HepG2 (cell line): ENCODE measurements at regions not wholly inside any gene's neighbourhood (a gene's known extent, or its start where the extent isn't known, plus 50 kb on each side); places are given as distances from the start of the nearest gene placed in this dataset.

ENCODE experiments used
- ATAC-seq: fragments of 200-7000 bp; cut with Tn5 transposase; 3 replicates; pipeline ENCODE4 v1.9.1; 2020; ENCODE audit warnings: mild to moderate bottlenecking, moderate library complexity
- BruUV-seq: library from RNA; stranded (reverse); fragments of 400-500 nt; replicated peaks from 2 replicates; lab custom pipeline; 2021; lab: Mats Ljungman, UMichigan
- CTCF ChIA-PET: fragments of 300-600 bp; formaldehyde crosslinking; extraction: SDS; loops from one replicate; lab custom pipeline; 2021; ENCODE audit warnings: low total read pairs, inconsistent platforms, low intra/inter-chr PET ratio; lab: Yijun Ruan, JAX
- POLR2A ChIA-PET: fragments of 350-600 bp; sonication (Branson Sonifier 250); formaldehyde crosslinking; loops from one replicate; lab custom pipeline; 2020; ENCODE audit warnings: antibody characterized with exemption, inconsistent platforms; lab: Yijun Ruan, JAX
- DNase-seq: peaks from one replicate; pipeline ENCODE4 v3.0.0-alpha.2; 2015; ENCODE audit warnings: low spot score
- FAIRE-seq: peaks from 3 replicates; lab custom pipeline; 2011; peaks lifted over from hg19 to GRCh38; lab: Jason Lieb, UNC
- H2AFZ ChIP-seq: one replicate; pipeline ENCODE4 v1.6.1; 2011; ENCODE audit warnings: low read length, inconsistent platforms
- H3K27ac ChIP-seq: fragments of 300-600 bp; 3 replicates; pipeline ENCODE4 v1.8.0; 2011; ENCODE audit warnings: mixed run types, mild to moderate bottlenecking, mixed read lengths, low read length, inconsistent platforms; ENCODE audit not compliant: insufficient read depth; ENCODE audit errors: extremely low read length
- H3K27me3 ChIP-seq, 2 experiments: fragments of 200-600 bp in 1 of 2; 2 replicates in 1 of 2; 3 replicates in 1 of 2; pipeline versions ENCODE4 v1.6.0 to v1.8.0; 2011; ENCODE audit warnings: low read length in 2 of 2, mild to moderate bottlenecking in 2 of 2, moderate library complexity in 2 of 2, inconsistent platforms in 1 of 2; ENCODE audit not compliant: insufficient read depth in 2 of 2, control insufficient read depth in 1 of 2
- H3K36me3 ChIP-seq, 2 experiments: fragments of 200-600 bp in 1 of 2; replicated peaks in 1 of 2; 2 replicates in 1 of 2; 3 replicates in 1 of 2; pipeline versions ENCODE4 v1.5.1 to v1.8.0; 2011; ENCODE audit warnings: low read length in 2 of 2, inconsistent platforms in 1 of 2; ENCODE audit not compliant: insufficient read depth in 2 of 2, control insufficient read depth in 1 of 2
- H3K4me1 ChIP-seq: 2 replicates; pipeline ENCODE4 v1.5.1; 2012; ENCODE audit warnings: low read length, inconsistent platforms; ENCODE audit not compliant: insufficient read depth
- H3K4me2 ChIP-seq: 2 replicates; pipeline ENCODE4 v1.6.0; 2011; ENCODE audit warnings: low read depth, low read length, inconsistent platforms
- H3K4me3 ChIP-seq, 3 experiments: fragments of 200-600 bp in 1 of 3; sonication (generic), shearing (Covaris generic) in 1 of 3; replicated peaks in 1 of 3; 2 replicates each; pipeline ENCODE4 v1.5.1; 2011 to 2016; ENCODE audit warnings: low read length in 3 of 3, inconsistent platforms in 2 of 3, low read depth in 2 of 3, mild to moderate bottlenecking in 2 of 3, control low read depth in 1 of 3, mixed read lengths in 1 of 3; ENCODE audit not compliant: insufficient read depth in 1 of 3
- H3K79me2 ChIP-seq: one replicate; pipeline ENCODE4 v1.6.1; 2011; ENCODE audit warnings: low read length, inconsistent platforms; ENCODE audit not compliant: insufficient read depth
- H3K9ac ChIP-seq: 2 replicates; pipeline ENCODE4 v1.6.0; 2011; ENCODE audit warnings: mild to moderate bottlenecking, low read depth, low read length, inconsistent platforms; ENCODE audit not compliant: insufficient read depth
- H3K9me3 ChIP-seq: 2 replicates; pipeline ENCODE4 v1.5.1; 2012; ENCODE audit warnings: mild to moderate bottlenecking, low read length
- H4K20me1 ChIP-seq: 2 replicates; pipeline ENCODE4 v1.6.0; 2011; ENCODE audit warnings: inconsistent platforms, mild to moderate bottlenecking, low read length, moderate library complexity; ENCODE audit not compliant: insufficient read depth
- BRCA1 ChIP-seq: sonication (generic); formaldehyde crosslinking; IDR thresholded peaks from 2 replicates; pipeline ENCODE4 v1.4.0; 2020; ENCODE audit warnings: missing genetic modification reagents
- CAMTA2 ChIP-seq: sonication (generic); formaldehyde crosslinking; IDR thresholded peaks from 2 replicates; pipeline ENCODE4 v1.4.0; 2020; ENCODE audit warnings: mild to moderate bottlenecking, missing genetic modification reagents, borderline replicate concordance
- CSRNP1 ChIP-seq: sonication (generic); formaldehyde crosslinking; IDR thresholded peaks from 2 replicates; pipeline ENCODE4 v1.8.1; 2023; ENCODE audit warnings: mild to moderate bottlenecking, missing genetic modification reagents
- FOXO4 ChIP-seq: sonication (generic); formaldehyde crosslinking; conservative IDR thresholded peaks from 2 replicates; pipeline ENCODE4 v1.8.1; 2023; ENCODE audit warnings: missing genetic modification reagents
- RARG ChIP-seq: sonication (generic); formaldehyde crosslinking; IDR thresholded peaks from 2 replicates; pipeline ENCODE4 v1.4.0; 2020; ENCODE audit warnings: low read depth, mild to moderate bottlenecking, missing genetic modification reagents
- RFXAP ChIP-seq: sonication (generic); formaldehyde crosslinking; IDR thresholded peaks from 2 replicates; pipeline ENCODE4 v1.4.0; 2020; ENCODE audit warnings: missing genetic modification reagents, borderline replicate concordance
- SALL2 ChIP-seq: sonication (generic); formaldehyde crosslinking; IDR thresholded peaks from 2 replicates; pipeline ENCODE4 v1.8.1; 2023; ENCODE audit warnings: mild to moderate bottlenecking, missing genetic modification reagents, inconsistent platforms
- ZBTB49 ChIP-seq: sonication (generic); formaldehyde crosslinking; IDR thresholded peaks from 2 replicates; pipeline ENCODE4 v1.4.0; 2020; ENCODE audit warnings: missing genetic modification reagents, borderline replicate concordance
- ZHX1 ChIP-seq: sonication (generic); formaldehyde crosslinking; IDR thresholded peaks from 2 replicates; pipeline ENCODE4 v1.8.1; 2022; ENCODE audit warnings: low read depth, mild to moderate bottlenecking, missing genetic modification reagents
- ZNF383 ChIP-seq: sonication (generic); formaldehyde crosslinking; IDR thresholded peaks from 2 replicates; pipeline ENCODE4 v1.4.0; 2020; ENCODE audit warnings: missing genetic modification reagents, mild to moderate bottlenecking, borderline replicate concordance
- ZNF414 ChIP-seq: sonication (generic); formaldehyde crosslinking; IDR thresholded peaks from 2 replicates; pipeline ENCODE4 v1.5.0; 2020; ENCODE audit warnings: missing genetic modification reagents
- ZNF580 ChIP-seq: IDR thresholded peaks from 2 replicates; pipeline ENCODE4 v1.6.1; 2016; ENCODE audit warnings: low read depth, borderline replicate concordance
- ZNF607 ChIP-seq: sonication (generic); formaldehyde crosslinking; IDR thresholded peaks from 2 replicates; pipeline ENCODE4 v1.5.1; 2020; ENCODE audit warnings: missing genetic modification reagents, mild to moderate bottlenecking, borderline replicate concordance
- ZNF878 ChIP-seq: sonication (generic); formaldehyde crosslinking; IDR thresholded peaks from 2 replicates; pipeline ENCODE4 v1.8.1; 2023; ENCODE audit warnings: mild to moderate bottlenecking, missing genetic modification reagents, moderate library complexity
- WGBS: methylation state at CpG from one replicate; pipeline ENCODE4 v1.1.6; 2017; ENCODE audit warnings: low lambda C conversion rate; 5-methylcytosine and 5-hydroxymethylcytosine counted together
- in situ Hi-C: cut with HindIII; loops from 2 replicates; pipeline ENCODE4 v1.10.0; 2017; ENCODE audit warnings: low pct_unique_long_range_greater_than_20kb; ENCODE audit not compliant: extremely low pct_ligation_motif_present
- intact Hi-C: fragments of 100-400 bp; cut with micrococcal nuclease; formaldehyde crosslinking; loops from one replicate; pipeline ENCODE4 v1.10.0; 2022; ENCODE audit not compliant: unreplicated experiment

GRCh38 chr5:172531704-172532026 is 77.3 kb upstream of the SH3PXD2B start:
- Histone ChIP-seq H3K27me3 (peaks cover 0 to 12% of the 10 kb centered on the region in 2 experiments; a peak in 2 of 5 replicates), H3K27ac (no peak overlapping the region), H4K20me1 (no peaks in the 10 kb centered on the region), H3K36me3 (no peaks in the 10 kb centered on the region), H3K9me3 (no peaks in the 10 kb centered on the region), H3K4me3 (no peak overlapping the region), H3K4me1 (no peaks in the 10 kb centered on the region), H2AFZ (no peak overlapping the region), H3K4me2 (no peak overlapping the region), H3K79me2 (no peaks in the 10 kb centered on the region), H3K9ac (no peak overlapping the region)
- DNase-seq (no peak), ATAC-seq (no peak), FAIRE-seq (no peak)
- TF ChIP-seq FOXO4 (CRISPR knock-in tag): no peak
- TF ChIP-seq ZNF580 (CRISPR knock-in tag): no peak
- TF ChIP-seq ZNF878 (CRISPR knock-in tag): no peak
- no peak for TF ChIP-seq ZNF383 (CRISPR knock-in tag)
- TF ChIP-seq RARG (CRISPR knock-in tag): no peak
- TF ChIP-seq CAMTA2 (CRISPR knock-in tag): no peak
- TF ChIP-seq SALL2: no peak
- TF ChIP-seq BRCA1 (CRISPR knock-in tag): no peak
- no peak for TF ChIP-seq ZNF414
- no peak for TF ChIP-seq ZBTB49
- TF ChIP-seq ZHX1 (CRISPR knock-in tag): no peak
- no peak for TF ChIP-seq CSRNP1 (CRISPR knock-in tag)
- no peak for TF ChIP-seq ZNF607
- TF ChIP-seq RFXAP (CRISPR knock-in tag): no peak
- in situ Hi-C loops (no loop called here), intact Hi-C loops (no loop called here)
- WGBS: 20% methylated on average over 2 of the region's 2 CpGs
- CTCF ChIA-PET: no interaction called here
- BruUV-seq: no TSS peak
- POLR2A ChIA-PET: no interaction called here
